Ammon's horn (tissue), 1 donor: ENCODE measurements at regions not wholly inside any gene's neighbourhood (a gene's known extent, or its start where the extent isn't known, plus 50 kb on each side); places are given as distances from the start of the nearest gene placed in this dataset.

Source experiments
- DNase-seq: peaks from one replicate; pipeline ENCODE4 v3.0.0-alpha.2; 2016; ENCODE audit warnings: low spot score

- no peak for DNase-seq
Observed at GRCh38 chr16:35170610-35171009, 1711.2 kb downstream of the TP53TG3F start.

DNA sequence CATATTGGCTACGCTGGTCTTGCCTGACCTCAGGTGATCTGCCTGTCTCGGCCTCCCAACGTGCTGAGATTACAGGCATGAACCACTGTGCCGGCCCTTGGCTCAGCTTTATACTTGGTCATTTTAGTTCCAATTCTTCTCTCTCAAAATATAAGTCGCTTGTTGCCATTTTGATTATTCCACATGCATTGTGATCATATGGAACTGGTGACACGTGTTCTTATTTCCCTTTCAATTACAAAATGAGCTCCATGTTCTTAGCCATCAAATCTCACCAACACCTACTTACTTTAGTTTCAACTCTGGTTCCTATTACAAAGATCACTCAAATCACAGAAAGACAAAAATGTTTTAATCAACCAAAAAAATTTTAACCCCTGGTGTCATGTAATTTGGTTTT is 1711.7 kb downstream of the TP53TG3F start:
- no peak for DNase-seq

- no peak for DNase-seq
Observed at GRCh38 chr16:35173295-35173694, 1713.9 kb downstream of the TP53TG3F start.

DNA sequence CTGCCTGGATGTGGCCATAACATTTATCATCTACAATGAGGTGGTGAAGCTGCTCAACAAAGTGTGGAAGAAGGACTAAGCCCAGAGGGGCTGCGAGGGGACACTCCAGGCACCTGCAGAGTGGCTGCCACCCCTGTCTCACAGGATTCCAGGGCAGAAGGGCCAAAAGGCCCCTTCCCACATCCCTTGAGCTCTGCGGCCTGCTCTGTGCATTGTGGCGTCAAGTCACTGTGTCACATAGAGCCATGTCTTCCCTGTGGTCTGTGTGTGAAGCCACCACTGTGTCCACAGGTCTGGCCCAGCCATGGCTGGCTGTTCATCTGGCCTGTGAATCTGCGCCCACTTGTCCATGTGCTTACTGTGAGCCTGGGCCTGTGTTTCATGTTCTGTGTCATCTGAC is 1714.6 kb downstream of the TP53TG3F start:
- no peak for DNase-seq

DNA sequence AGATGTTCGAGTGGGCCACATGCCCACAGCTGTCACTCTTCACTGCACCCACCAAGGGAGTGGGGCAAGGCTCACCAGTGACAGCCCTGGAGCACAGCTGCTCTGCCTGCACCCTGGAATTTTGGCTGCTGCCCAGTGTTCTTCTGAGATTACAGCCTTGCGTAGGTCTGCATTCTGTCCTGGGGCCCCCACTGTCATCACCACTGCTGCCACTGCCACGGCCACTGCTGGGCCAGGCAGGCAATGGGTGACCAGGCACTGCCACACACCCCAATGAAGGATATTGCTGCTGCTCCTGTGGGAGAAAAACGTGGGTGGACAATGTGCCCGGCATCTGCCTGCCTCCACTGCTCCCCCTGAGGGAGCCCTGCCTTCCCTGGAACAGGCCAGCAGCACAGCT is 1717.0 kb downstream of the TP53TG3F start:
- DNase-seq, result no peak

- no peak for DNase-seq
Observed at GRCh38 chr16:35177851-35178250, 1718.4 kb downstream of the TP53TG3F start.

- DNase-seq, result no peak
Observed at GRCh38 chr16:35180970-35181369, 1721.6 kb downstream of the TP53TG3F start.

DNA sequence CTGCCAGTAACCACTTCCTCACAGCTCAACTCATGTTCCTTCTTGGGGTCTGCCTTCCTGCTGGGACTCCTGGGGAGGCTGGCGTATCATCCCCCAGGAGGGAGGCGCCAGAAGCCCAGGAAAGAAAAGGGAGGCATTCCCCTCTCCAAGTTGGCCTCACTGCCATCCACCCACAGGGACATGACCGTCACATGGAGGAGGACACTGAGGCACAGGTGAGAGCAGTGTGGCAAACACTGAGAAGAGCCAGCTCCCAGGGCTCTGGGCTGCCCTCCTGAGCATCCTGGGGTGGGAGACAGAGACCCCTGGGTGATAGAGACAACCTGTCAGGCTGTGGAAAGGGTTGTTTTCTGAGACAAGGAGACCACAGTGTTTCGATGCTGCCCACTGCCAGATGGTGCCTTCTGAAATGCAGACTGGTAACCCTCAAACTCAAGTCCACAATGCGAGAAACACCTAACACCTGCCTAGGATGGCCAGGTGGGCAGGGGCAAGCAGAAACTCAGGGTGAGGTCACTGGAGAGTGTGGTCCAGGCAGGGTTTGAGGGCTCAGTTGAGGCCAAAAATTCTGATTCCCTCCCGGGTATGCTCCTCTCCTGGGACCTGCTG is 1722.1 kb downstream of the TP53TG3F start:
- DNase-seq, result no peak

DNA sequence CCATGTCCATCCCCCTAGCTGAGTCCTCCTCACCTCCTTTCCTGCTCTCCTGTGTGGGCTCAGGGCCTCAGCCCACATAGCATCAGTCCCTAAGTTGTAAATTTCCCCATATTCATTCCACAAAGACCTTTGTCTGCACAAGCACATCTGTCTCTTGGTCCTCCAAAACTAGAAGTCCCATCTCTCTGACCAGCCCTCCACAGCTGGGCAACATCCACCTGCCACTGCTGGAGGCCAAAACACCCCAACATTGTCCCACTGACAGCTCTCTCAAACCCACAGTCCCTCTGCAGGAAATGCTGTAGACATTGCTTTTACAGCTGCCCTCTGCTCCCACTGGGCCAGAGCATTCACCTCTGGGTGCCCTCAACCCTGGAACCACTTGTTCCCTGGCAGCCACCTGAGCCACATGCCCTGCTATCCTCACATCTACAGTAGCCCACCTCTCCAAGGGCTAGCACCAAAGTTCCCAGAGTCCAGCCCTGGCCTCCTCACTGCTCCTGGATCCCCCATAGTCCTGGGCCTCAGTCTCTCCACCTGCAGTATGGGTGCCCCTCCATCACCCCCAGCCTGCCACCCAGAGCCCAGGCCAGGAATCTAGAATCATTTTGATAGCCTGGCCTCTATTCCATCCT is 1722.7 kb downstream of the TP53TG3F start:
- no peak for DNase-seq

DNA sequence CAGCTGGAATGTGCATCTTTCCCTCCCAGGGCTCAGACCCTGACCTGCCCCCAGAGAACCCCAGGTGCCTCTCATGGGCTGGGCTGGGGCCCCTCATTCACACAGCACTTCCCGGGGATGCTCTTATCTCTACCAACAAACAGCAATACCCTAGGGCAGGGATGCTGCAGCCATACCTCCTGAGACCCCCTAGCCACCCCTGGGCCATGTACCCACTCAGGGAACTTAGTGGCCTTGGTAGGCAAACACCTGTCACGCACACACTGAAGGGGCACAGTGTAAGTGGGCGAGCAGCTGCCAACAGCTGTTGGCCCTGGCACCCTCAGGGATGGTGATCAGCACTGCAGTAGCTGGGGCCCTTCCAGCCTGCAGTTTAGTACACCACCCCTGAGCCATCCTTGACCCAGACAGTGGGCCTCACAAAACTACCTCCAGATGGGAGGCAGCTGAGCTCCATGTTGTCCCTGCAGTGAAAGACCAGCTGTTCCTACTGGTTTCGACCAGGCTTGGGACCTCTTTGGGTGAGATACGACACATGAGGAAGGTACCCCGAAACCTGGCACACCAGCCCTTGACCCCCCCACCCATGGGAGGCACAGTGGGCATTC is 1723.6 kb downstream of the TP53TG3F start:
- no peak for DNase-seq

- no peak for DNase-seq
Observed at GRCh38 chr16:35184356-35184870, 1725.0 kb downstream of the TP53TG3F start.

DNA sequence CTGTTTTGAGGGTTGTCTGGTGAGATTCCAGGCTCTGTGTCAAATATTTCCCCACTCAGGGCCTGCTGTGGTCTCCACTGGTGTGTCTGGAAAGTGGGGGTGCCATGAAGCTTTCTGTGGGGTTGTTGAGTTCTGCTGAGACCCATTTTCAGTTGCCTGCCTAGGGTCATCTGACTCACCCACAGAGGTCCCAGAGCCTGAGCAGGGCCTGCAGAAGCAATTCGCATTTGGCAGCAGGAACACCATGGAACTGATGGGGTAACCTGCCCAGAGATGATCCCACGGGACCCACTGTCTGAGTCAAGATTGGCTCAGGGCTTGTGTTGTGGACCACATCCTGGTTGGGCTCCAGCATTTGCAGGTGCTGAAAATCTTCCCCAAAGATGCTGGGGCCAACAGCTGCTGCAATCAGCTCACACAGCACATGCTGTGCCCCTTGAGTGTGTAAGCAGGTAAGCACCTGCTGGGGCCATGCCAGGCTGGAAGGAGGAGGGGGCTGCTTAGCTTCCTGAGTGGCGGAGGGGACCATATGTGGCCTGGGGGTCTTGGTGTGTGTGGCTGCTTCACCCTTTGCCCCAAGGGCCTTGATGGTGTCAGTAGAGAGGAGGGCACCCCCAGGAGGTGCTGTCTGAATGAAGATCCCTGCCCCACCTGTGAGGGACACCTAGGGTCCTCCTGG is 1726.1 kb downstream of the TP53TG3F start:
- DNase-seq, result no peak

DNA sequence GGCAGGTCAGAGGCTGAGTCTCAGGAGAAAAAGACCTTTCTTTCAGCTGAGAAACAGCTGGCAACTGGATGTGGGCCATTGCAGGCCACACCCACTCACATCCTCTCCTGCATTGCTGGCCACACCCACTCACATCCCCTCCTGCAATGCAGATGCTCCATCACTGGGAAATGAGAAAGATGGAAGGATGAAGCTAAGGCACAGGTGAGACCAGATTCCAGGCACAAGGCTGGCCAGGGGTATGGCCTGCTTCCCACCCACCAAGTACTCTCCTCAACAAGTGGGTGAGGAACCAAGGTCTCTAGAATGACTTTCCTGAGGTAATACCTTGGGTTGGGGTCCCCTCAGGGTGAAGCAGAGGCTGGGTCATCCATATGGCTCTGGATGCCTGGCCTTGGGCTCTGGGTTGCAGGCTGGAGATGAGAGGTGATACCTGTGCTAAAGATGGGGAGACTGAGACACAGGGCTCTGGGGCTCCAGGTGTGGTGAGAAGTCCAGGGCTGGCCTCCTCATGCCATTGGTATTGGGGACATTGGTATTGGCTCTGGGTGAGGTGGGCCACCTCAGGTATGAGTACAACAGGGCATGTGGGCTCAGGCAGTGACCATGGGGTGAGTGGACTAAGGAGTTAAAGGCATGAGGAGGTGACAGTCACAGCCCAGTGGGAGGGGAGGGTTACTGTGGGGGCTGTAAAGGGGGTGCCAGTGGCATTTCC is 1726.8 kb downstream of the TP53TG3F start:
- DNase-seq, result no peak

GRCh38 chr16:35187665-35188225 is 1728.3 kb downstream of the TP53TG3F start:
- no peak for DNase-seq

GRCh38 chr16:35188288-35189155 is 1729.1 kb downstream of the TP53TG3F start:
- no peak for DNase-seq

DNA sequence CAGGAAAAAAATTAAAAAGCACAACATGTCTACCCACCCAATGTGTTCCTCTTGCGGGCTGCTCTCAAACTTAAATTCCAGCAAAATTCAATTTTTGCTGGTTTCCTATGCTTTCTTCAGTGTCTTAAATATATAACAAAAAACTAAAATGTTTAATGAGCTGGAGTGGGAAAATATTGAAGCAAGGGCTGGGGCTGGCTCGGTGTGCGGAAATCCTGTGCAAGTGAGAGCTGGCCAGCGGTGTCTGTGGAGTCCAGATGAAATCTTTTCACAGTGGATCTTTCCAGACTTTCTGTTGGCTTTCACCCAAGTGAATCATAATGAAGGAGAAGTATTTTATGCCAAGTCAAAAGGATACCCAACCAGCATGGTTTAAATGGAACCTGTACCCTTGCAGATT is 1733.6 kb downstream of the TP53TG3F start:
- DNase-seq, result no peak

- DNase-seq, result no peak
Observed at GRCh38 chr16:35193956-35194355, 1734.5 kb downstream of the TP53TG3F start.

DNA sequence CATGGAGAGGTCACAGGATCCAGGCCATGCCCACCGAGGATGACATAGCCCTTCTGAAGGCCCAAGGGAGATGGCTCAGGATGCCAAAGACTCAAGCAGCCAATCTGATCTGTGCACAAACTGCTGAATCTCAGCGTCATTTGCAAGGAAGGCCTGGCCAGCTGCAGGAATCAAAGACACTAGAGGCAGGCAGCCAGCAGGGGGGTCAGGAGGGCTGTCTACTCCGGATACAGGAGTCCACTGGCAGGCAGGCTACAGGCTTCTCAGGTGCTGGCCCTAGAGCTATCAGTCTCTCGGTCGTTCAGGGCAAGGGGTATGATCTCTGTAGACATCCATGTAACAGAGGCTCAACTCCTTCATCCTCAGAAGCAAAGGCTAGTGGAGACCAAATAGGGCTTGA is 1735.3 kb downstream of the TP53TG3F start:
- DNase-seq, result no peak

DNA sequence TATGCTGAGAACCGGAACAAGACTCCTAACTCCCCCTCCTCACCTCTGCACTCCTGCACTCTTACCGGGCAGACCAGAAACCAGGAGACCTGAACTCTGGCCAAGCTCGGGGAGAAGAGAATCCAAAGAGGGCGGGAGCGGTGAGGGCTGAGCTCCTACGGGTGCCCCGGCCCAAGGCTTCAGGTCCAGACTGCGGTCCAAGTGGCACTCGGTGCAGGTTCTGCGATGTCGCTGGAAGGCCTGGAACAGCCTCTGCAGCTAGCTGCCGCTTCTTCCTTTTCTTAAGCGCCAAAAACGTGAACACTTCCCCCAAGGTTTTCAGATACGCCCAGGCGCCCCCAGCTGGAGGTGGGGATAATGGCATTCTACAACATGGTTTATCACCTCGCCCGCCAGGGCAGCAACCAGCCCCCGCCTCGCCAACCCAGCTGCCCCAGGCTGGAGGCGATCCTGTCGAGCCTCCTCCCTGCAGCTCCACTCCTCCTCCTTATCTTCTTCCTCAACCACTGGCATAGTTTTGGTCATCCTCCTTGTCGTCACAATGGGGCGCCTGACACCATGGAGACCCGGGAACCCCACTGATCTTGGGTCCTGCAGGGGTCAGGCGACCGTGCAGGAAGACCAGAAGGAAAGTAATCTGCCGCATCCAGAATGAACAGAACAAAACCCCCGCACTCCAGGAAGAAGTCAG is 1735.9 kb downstream of the TP53TG3F start:
- no peak for DNase-seq

- no peak for DNase-seq
Observed at GRCh38 chr16:35195864-35196216, 1736.4 kb downstream of the TP53TG3F start.
